ENCODE measurements at regions not wholly inside any gene's neighbourhood (a gene's known extent, or its start where the extent isn't known, plus 50 kb on each side); places are given as distances from the start of the nearest gene placed in this dataset.
A peak's percentile ranks its signal among the peaks of the same experiment; 100 is the strongest.

DNA sequence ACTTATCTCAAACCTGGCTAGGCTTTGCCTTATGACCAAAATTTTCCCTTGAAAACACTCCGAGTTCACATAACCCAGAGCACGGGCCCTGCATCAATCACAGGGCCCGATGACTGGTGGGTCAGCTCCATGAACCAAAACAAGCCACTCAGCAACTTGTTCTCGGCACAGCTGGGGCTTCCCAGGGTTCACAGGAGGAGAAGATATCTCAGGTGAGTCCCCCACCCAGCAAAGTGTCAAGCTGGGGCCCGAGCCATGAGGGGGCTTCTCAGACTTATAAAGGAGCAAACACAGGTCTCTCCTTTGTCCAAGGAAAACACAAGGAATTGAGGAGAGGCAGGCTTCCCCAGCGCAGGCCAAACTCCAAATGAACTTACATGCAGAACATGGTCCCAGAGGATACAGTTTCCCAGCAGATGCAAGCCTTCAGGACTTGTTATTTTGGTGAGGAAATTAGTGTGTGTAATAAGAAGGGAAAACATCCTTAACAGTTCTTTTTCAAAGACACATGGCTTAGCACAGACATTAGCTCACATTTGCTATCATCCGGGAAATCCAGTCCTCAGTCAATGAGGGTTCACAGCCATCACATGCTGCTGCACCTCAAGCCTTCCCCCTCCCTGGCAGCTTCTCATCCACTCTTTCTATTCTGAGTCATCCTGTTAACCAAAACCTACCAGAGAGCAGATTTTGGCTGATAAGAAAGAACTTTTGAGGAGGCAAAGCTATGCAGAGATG is 98.1 kb upstream of the NFIA start:
- Histone ChIP-seq H3K27ac (peak overlapping the region in 1 of 4 donors; percentile 22), H3K36me3 (no peaks in the 10 kb centered on the region), H3K4me3 (no peak overlapping the region), H3K9me3 (no peaks in the 10 kb centered on the region), H3K27me3 (no peaks in the 10 kb centered on the region), H3K4me1 (no peaks in the 10 kb centered on the region)
- intact Hi-C loops (cut with DNase I), result loop anchor here in 1 of 3 donors (10.0 kb wide), 1 partner anchor 461 kb away; no protein-coding TSS in a partner anchor
- FAIRE-seq (no peak), DNase-seq (no peak), ATAC-seq (peak in 3 of 4 donors; percentile 53 to 58 (median 57))
- TF ChIP-seq, protein P1, sequence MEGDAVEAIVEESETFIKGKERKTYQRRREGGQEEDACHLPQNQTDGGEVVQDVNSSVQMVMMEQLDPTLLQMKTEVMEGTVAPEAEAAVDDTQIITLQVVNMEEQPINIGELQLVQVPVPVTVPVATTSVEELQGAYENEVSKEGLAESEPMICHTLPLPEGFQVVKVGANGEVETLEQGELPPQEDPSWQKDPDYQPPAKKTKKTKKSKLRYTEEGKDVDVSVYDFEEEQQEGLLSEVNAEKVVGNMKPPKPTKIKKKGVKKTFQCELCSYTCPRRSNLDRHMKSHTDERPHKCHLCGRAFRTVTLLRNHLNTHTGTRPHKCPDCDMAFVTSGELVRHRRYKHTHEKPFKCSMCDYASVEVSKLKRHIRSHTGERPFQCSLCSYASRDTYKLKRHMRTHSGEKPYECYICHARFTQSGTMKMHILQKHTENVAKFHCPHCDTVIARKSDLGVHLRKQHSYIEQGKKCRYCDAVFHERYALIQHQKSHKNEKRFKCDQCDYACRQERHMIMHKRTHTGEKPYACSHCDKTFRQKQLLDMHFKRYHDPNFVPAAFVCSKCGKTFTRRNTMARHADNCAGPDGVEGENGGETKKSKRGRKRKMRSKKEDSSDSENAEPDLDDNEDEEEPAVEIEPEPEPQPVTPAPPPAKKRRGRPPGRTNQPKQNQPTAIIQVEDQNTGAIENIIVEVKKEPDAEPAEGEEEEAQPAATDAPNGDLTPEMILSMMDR (IDR thresholded peaks at IDR 0.05), result no peak
- WGBS, 2 donors, result 69 to 76% methylated on average over 7 of the region's 7 CpGs

DNA sequence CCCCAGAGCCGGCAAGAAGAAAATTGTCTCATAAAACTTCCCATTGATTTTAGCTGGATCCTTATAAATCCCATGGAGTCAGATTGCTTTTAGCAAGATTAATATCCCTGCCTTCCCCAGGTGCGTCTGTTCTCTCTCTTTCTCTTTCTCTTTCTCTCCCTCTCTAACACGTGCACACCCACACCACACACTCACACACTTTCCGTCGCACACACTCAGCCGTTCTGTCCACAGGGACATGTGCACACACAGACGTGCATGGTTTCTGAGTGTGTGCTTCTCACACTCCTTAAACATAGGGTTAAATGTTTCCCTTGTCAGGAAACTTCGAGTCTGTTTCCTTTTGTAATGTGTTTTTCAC is 98.7 kb upstream of the NFIA start:
- DNase-seq (no peak), ATAC-seq (peak in 1 of 4 donors; percentile 16), FAIRE-seq (no peak)
- intact Hi-C loops (cut with DNase I), result loop anchor here in 1 of 3 donors (10.0 kb wide), 1 partner anchor 461 kb away; no protein-coding TSS in a partner anchor
- Histone ChIP-seq H3K36me3 (no peaks in the 10 kb centered on the region), H3K27ac (peak overlapping the region in 1 of 4 donors; percentile 22), H3K4me1 (no peaks in the 10 kb centered on the region), H3K4me3 (no peak overlapping the region), H3K27me3 (no peaks in the 10 kb centered on the region), H3K9me3 (no peaks in the 10 kb centered on the region)
- TF ChIP-seq, protein P1 (IDR thresholded peaks at IDR 0.05), result no peak
- 61 to 63% methylated on average over 8 of the region's 8 CpGs for WGBS, 2 donors

DNA sequence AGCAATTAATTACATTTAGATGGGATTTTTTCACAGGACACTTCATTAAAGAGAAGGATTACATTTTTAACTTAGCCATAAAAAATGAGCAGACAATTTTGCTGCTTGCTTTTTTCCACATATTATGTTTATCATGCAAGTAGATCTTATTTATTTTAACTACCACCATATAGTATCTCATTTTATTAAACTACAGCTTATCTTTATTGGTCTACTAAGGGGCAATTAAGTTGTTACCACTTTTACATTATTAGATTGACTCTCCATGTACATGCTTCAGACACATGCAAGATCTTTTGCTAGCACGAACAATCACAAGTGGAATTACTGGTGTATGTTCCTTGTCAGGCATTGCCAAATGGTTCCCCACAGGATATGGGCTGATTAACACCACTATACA is 99.8 kb upstream of the NFIA start:
- ATAC-seq, result no peak
- H3K36me3 ChIP-seq, result no peaks in the 10 kb centered on the region
- DNase-seq, result no peak
- FAIRE-seq, result no peak
- intact Hi-C loops (cut with DNase I), result loop anchor here in 1 of 3 donors (10.0 kb wide), 1 partner anchor 462 kb away; no protein-coding TSS in a partner anchor
- TF ChIP-seq, protein P1 (IDR thresholded peaks at IDR 0.05), result no peak
- H3K27ac ChIP-seq, result no peak overlapping the region
- no peaks in the 10 kb centered on the region for H3K9me3 ChIP-seq
- H3K27me3 ChIP-seq, result no peaks in the 10 kb centered on the region
- WGBS, 2 donors, result 71 to 83% methylated on average over 1 of the region's 1 CpG
- no peaks in the 10 kb centered on the region for H3K4me1 ChIP-seq
- no peak overlapping the region for H3K4me3 ChIP-seq

DNA sequence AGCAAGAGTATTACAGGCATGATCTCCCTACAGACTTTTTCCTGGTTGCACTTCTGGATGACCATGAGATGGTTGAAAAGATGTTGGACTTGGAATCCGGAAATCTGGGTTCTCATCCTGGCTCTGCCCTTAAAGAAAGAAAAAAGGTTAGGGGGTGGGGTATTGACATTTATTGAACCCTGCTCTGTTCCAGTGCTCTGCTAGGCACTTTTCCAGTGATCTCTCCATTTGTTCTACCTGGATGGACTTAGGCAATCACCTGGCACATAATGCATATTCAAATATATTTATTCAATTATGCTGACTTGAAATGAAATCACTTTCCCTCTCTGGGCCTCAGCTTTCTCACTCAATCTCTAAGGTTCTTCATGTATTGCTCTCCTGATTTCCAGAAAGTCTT is 101.0 kb upstream of the NFIA start:
- intact Hi-C loops (cut with DNase I), result loop anchor here in 1 of 3 donors (10.0 kb wide), 1 partner anchor 463 kb away; no protein-coding TSS in a partner anchor
- Histone ChIP-seq H3K9me3 (no peaks in the 10 kb centered on the region), H3K36me3 (no peaks in the 10 kb centered on the region), H3K27me3 (no peaks in the 10 kb centered on the region), H3K4me3 (no peak overlapping the region), H3K27ac (no peak overlapping the region), H3K4me1 (no peaks in the 10 kb centered on the region)
- ATAC-seq, result no peak
- TF ChIP-seq, protein P1 (IDR thresholded peaks at IDR 0.05), result no peak
- no peak for FAIRE-seq
- no peak for DNase-seq
- WGBS, 2 donors, result 86 to 100% methylated on average over 1 of the region's 1 CpG
